H1 (cell line): ENCODE measurements at regions not wholly inside any gene's neighbourhood (a gene's known extent, or its start where the extent isn't known, plus 50 kb on each side); places are given as distances from the start of the nearest gene placed in this dataset.

Experiments
- BCL11A ChIP-seq, 2 experiments: IDR thresholded peaks; one replicate each; pipeline ENCODE4 v1.6.1; 2011; ENCODE audit warnings: low read depth in 2 of 2, low read length in 2 of 2, mild to moderate bottlenecking in 2 of 2
- BRCA1 ChIP-seq: IDR thresholded peaks from 2 replicates; pipeline ENCODE4 v1.6.1; 2012; ENCODE audit warnings: low read depth, low read length, improper control_type of control experiment
- HDAC2 ChIP-seq, 2 experiments: fragments of 300-600 bp in 1 of 2; sonication (generic) in 1 of 2; IDR thresholded peaks; 2 replicates each; pipeline ENCODE4 v1.6.1; 2011 to 2012; ENCODE audit warnings: low read depth in 2 of 2, low read length in 2 of 2, mild to moderate bottlenecking in 2 of 2, moderate library complexity in 2 of 2, borderline replicate concordance in 1 of 2, inconsistent platforms in 1 of 2
- JUND ChIP-seq: IDR thresholded peaks from 2 replicates; pipeline ENCODE4 v1.6.1; 2011; ENCODE audit warnings: mild to moderate bottlenecking, improper control_type of control experiment, low read length
- RBBP5 ChIP-seq: IDR thresholded peaks from 2 replicates; pipeline ENCODE4 v1.7.1; 2012; ENCODE audit warnings: low read depth, mild to moderate bottlenecking, inconsistent platforms, low read length, moderate library complexity, borderline replicate concordance
- TAF1 ChIP-seq: IDR thresholded peaks from 2 replicates; pipeline ENCODE4 v1.6.1; 2011; ENCODE audit warnings: mild to moderate bottlenecking, low read depth, low read length
- TCF12 ChIP-seq: IDR thresholded peaks from 2 replicates; pipeline ENCODE4 v1.6.1; 2011; ENCODE audit warnings: low read depth, mild to moderate bottlenecking, low read length
- USF2 ChIP-seq: IDR thresholded peaks from 2 replicates; pipeline ENCODE4 v1.6.1; 2011; ENCODE audit warnings: low read length, improper control_type of control experiment

GRCh38 chr19:28746478-28746877 is 466.5 kb downstream of the UQCRFS1 start (continued):
- TF ChIP-seq RBBP5 (no peak), JUND (no peak), HDAC2 (IDR thresholded peaks at IDR 0.05; ENCODE audit: borderline replicate concordance in 1 of 2, low read depth in 2 of 2, low read length in 2 of 2) (no peak), USF2 (no peak), BRCA1 (no peak), TAF1 (no peak), BCL11A (IDR thresholded peaks at IDR 0.05; ENCODE audit: low read depth in 2 of 2, low read length in 2 of 2) (no peak), TCF12 (no peak)
